Effector memory CD4-positive, alpha-beta T cell (primary cell): ENCODE measurements at regions not wholly inside any gene's neighbourhood (a gene's known extent, or its start where the extent isn't known, plus 50 kb on each side); places are given as distances from the start of the nearest gene placed in this dataset.
A peak's percentile ranks its signal among the peaks of the same experiment; 100 is the strongest.

ENCODE experiments used
- DNase-seq, 3 donors: peaks; one replicate each; pipeline ENCODE4 v3.0.0-alpha.2; 2020
- H3K27ac ChIP-seq: 2 replicates; pipeline ENCODE4 v1.7.0; 2013; ENCODE audit warnings: mild to moderate bottlenecking, low read length, moderate library complexity; ENCODE audit not compliant: insufficient read depth, poor library complexity, severe bottlenecking
- H3K27me3 ChIP-seq: replicated peaks from 2 replicates; pipeline ENCODE4 v1.7.0; 2013; ENCODE audit warnings: mild to moderate bottlenecking, low read length; ENCODE audit not compliant: insufficient read depth, control insufficient read depth, poor library complexity, severe bottlenecking
- H3K36me3 ChIP-seq: 2 replicates; pipeline ENCODE4 v1.7.0; 2013; ENCODE audit warnings: mild to moderate bottlenecking, low read length, moderate library complexity; ENCODE audit not compliant: control insufficient read depth, insufficient read depth
- H3K4me1 ChIP-seq: 2 replicates; pipeline ENCODE4 v1.7.0; 2013; ENCODE audit warnings: low read length, mild to moderate bottlenecking; ENCODE audit not compliant: control insufficient read depth, insufficient read depth, poor library complexity, severe bottlenecking
- H3K4me3 ChIP-seq: 2 replicates; pipeline ENCODE4 v1.7.0; 2013; ENCODE audit warnings: low read length, low read depth, mild to moderate bottlenecking; ENCODE audit not compliant: insufficient read depth, poor library complexity, severe bottlenecking
- H3K9me3 ChIP-seq: 2 replicates; pipeline ENCODE4 v1.7.0; 2013; ENCODE audit warnings: mild to moderate bottlenecking, low read length, moderate library complexity; ENCODE audit not compliant: control insufficient read depth

GRCh38 chr12:124482901-124483799 lies 84.3 kb downstream of the NCOR2 start:
- Histone ChIP-seq H3K36me3 (peaks cover 17% of the 10 kb centered on the region), H3K4me1 (peaks cover 8% of the 10 kb centered on the region), H3K4me3 (no peak overlapping the region), H3K27me3 (no peaks in the 10 kb centered on the region), H3K9me3 (no peaks in the 10 kb centered on the region), H3K27ac (no peak overlapping the region)
- no peak for DNase-seq

- Histone ChIP-seq H3K36me3 (peaks cover 22% of the 10 kb centered on the region), H3K9me3 (no peaks in the 10 kb centered on the region), H3K27ac (no peak overlapping the region), H3K4me1 (peaks cover 8% of the 10 kb centered on the region), H3K27me3 (no peaks in the 10 kb centered on the region), H3K4me3 (no peak overlapping the region)
- no peak for DNase-seq
These were observed 84.9 kb downstream of the NCOR2 start for GRCh38 chr12:124482567-124482893.

- DNase-seq: no peak
- Histone ChIP-seq H3K36me3 (peaks cover 25% of the 10 kb centered on the region), H3K4me1 (peaks cover 8% of the 10 kb centered on the region), H3K27me3 (no peaks in the 10 kb centered on the region), H3K4me3 (no peak overlapping the region), H3K27ac (no peak overlapping the region), H3K9me3 (no peaks in the 10 kb centered on the region)
These were observed 85.4 kb downstream of the NCOR2 start for GRCh38 chr12:124481772-124482566.

DNA sequence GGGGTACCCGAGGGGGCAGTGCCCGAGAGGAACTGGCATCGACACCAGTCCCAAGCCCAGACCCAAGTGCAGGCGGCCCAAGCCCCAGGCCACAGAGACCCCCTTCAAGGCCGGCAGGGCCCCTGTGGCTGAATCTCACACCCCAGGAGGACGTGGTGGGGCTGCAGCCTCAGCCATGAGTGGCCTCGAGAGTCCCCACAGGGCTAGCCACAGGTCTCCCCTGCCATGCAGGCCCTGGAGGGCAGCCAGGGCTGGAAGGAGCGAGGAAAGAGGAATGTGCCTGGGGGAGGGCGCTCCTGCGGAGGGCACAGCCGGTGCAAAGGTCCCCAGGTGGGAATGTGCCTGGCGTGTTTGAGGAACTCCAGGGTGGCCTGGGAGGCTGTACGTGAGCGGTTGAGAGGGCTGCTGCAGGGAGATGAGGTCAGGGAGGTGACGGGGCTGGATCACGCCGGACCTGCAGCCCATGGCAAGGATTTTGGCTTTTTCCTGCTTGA lies 86.1 kb downstream of the NCOR2 start:
- Histone ChIP-seq H3K4me3 (no peak overlapping the region), H3K27me3 (no peaks in the 10 kb centered on the region), H3K9me3 (no peaks in the 10 kb centered on the region), H3K36me3 (peaks cover 27% of the 10 kb centered on the region), H3K27ac (no peak overlapping the region), H3K4me1 (peaks cover 8% of the 10 kb centered on the region)
- no peak for DNase-seq

DNA sequence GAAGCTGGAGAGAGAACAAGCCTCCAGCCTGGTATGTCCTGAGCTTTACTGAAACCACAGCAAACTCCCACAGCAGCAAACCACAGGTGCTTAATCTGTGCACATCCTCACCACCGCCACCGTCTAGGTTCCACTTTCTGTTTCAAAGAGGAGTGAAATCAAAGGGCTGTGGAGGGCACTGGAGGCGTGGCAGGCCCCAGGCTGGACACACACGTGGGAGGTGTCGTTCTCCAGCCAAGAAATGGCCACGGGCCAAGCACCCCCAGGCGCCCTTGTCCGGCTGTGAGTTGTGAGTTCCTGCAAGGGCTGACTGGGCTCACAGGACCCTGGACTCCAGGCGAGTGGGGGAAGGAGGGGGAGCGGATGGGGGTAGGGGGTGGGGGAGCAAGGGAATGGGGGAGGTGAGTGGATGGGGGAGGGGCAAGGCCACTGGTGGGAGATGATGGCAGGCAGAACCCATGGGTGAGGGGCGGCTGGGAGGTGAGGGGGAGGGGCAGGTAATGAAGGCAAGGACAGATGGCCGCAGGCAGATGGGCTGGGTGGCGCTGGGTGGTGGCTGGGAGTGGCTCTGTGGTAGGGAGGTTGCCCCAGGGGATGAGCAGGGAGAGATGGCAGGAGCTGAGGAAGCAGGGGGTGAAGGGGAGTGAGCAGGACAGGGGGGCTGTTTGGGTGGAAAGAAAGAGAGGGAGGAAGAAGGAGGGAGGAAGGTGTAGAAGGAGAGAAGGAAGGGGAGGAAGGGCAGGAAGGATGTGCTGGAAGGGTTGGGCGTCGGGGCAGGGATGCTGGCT lies 86.7 kb downstream of the NCOR2 start:
- Histone ChIP-seq H3K4me3 (no peak overlapping the region), H3K9me3 (no peaks in the 10 kb centered on the region), H3K27me3 (no peaks in the 10 kb centered on the region), H3K27ac (peak overlapping the region; percentile 22), H3K4me1 (peaks cover 8% of the 10 kb centered on the region), H3K36me3 (peaks cover 30% of the 10 kb centered on the region)
- DNase-seq: peak in 1 of 3 donors; percentile 34

DNA sequence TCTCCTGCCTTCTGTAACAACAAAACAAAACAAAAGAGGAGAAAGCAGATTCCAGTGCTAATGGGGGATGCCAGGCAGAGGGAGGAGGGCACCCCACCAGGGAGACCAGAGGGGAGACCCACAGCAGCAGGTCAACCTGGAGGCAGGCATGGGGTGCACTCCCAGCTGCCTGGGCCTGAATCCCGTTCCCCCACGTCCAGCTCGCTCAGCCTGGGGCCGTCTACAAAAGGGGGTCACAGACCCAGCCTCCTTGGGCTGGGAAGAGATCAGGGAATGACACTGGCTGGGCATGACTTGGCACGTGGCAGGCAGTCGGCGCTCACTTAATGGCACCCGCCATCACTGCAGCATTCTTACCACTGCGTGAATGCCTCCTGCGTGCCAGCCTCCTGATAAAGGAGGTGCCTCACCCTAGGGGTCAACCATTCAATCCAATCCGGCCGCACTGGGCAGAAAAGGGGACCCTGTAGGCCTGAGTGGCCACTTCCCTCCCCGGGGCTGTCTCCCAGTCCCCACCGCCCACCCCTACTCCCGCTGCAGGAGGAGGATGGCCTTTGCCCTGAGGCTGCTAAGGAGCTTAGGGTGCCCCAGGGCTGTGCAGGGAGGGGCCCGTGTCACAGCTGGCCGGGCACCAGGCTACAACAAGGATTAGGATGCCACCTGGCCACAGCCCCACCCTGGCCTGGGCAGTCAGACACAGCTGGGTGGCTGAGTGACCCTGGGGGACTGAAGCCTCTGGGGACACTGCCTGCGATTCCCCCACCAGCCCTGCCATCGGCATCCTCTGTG lies 87.5 kb downstream of the NCOR2 start:
- H3K36me3 ChIP-seq: peaks cover 29% of the 10 kb centered on the region
- DNase-seq: no peak
- H3K27me3 ChIP-seq: no peaks in the 10 kb centered on the region
- H3K4me1 ChIP-seq: peaks cover 8% of the 10 kb centered on the region
- no peak overlapping the region for H3K4me3 ChIP-seq
- no peaks in the 10 kb centered on the region for H3K9me3 ChIP-seq
- peak overlapping the region; percentile 22 for H3K27ac ChIP-seq

DNA sequence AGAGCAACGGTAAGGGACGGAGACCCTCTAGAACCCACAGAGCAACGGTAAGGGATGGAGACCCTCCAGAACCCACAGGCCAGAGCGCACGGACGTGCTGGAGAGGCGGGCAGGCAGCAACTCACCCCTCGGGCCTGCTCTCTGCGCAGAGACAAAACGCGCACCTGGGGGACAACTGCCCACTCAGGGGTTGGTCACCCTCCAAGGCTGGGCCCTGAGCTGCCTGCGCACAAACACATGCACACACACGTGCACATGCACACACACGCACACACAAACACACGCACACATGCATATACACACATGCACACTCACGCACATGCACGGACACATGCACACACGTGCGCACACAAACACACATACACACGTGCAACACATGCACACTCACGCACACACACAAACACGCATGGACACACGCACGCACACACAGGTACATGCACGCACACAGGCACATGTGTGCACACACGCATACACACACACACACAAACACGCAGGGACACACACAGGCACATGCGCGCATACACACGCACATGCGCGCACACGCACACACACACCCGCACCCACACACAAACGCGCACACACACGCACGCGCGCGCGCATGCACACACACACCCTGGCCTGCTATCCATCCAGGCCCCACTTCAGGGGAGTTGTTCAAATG lies 88.3 kb downstream of the NCOR2 start:
- no peaks in the 10 kb centered on the region for H3K27me3 ChIP-seq
- no peak overlapping the region for H3K4me3 ChIP-seq
- H3K27ac ChIP-seq: no peak overlapping the region
- no peak for DNase-seq
- peaks cover 26% of the 10 kb centered on the region for H3K36me3 ChIP-seq
- no peaks in the 10 kb centered on the region for H3K9me3 ChIP-seq
- H3K4me1 ChIP-seq: peaks cover 8% of the 10 kb centered on the region

DNA sequence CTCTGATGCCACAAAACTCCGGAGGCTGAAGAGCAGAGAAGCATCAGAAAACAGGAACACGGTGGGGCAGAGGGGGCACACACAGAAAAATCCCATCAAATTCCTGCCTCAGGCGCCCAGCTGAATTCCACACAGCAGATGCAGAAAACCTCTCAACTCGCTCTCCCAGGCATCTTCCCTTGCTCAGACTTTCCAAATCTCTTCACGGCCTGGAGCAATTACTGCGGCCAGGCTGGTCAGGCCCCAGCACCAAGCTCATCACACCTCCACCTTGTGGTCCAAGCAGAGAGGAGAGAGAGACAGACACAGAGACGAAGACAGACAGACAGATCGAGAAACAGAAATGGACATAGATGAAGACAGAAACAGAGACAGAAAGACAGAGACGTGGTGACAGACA lies 89.0 kb downstream of the NCOR2 start:
- H3K27ac ChIP-seq: no peak overlapping the region
- H3K4me1 ChIP-seq: peaks cover 8% of the 10 kb centered on the region
- H3K9me3 ChIP-seq: no peaks in the 10 kb centered on the region
- H3K36me3 ChIP-seq: peaks cover 26% of the 10 kb centered on the region
- no peaks in the 10 kb centered on the region for H3K27me3 ChIP-seq
- H3K4me3 ChIP-seq: no peak overlapping the region
- DNase-seq: no peak
